Activated naive CD8-positive, alpha-beta T cell treated with anti-CD3 and anti-CD28 coated beads, Interleukin-2, amount 50 U/mL, for 24 hours (primary cell): ENCODE measurements at regions not wholly inside any gene's neighbourhood (a gene's known extent, or its start where the extent isn't known, plus 50 kb on each side); places are given as distances from the start of the nearest gene placed in this dataset.
"Not testable (repeated sequence)": the region's sequence is repeated elsewhere in the genome, so short reads cannot be mapped to it uniquely, and the experiment has no call there.

Source experiments
- ATAC-seq: fragments of 150-1000 bp; cut with Tn5 transposase; one replicate; pipeline ENCODE4 v1.10.0; 2021
- DNase-seq: peaks from one replicate; pipeline ENCODE4 v3.0.0; 2021
- H3K27ac Mint-ChIP-seq: one replicate; pipeline ENCODE4 v1.8.0; 2021; ENCODE audit warnings: mild to moderate bottlenecking, mixed read lengths
- H3K27me3 Mint-ChIP-seq: one replicate; pipeline ENCODE4 v1.8.0; 2021; ENCODE audit warnings: mixed read lengths
- H3K36me3 Mint-ChIP-seq: one replicate; pipeline ENCODE4 v1.8.0; 2021; ENCODE audit warnings: low read depth, mixed read lengths
- H3K4me1 Mint-ChIP-seq: one replicate; pipeline ENCODE4 v1.8.0; 2021; ENCODE audit warnings: mixed read lengths
- H3K4me3 Mint-ChIP-seq: one replicate; pipeline ENCODE4 v1.8.0; 2021; ENCODE audit warnings: mild to moderate bottlenecking, moderate library complexity, mixed read lengths
- H3K9me3 Mint-ChIP-seq: one replicate; pipeline ENCODE4 v1.8.0; 2021; ENCODE audit warnings: mixed read lengths

DNA sequence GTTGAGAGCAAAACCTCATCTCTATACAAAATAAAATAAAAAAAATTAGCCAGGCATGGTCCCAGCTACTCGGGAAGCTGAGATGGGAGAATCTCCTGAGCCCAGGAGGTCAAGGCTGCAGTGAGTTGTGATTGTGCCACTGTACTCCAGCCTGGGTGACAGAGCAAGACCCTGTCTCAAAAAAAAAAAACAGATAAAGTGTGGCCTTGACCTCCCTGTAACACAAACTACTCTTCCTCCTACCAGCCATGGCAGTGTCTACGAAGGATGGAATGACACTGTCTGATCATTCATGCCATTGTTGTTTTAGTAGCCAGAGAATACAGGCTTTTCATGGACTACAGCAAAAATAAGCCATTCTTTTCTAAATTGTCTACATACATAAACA is 117.1 kb upstream of the IQSEC1 start:
- Mint-ChIP-seq H3K36me3 (no peaks in the 10 kb centered on the region), H3K4me3 (no peak overlapping the region)

DNA sequence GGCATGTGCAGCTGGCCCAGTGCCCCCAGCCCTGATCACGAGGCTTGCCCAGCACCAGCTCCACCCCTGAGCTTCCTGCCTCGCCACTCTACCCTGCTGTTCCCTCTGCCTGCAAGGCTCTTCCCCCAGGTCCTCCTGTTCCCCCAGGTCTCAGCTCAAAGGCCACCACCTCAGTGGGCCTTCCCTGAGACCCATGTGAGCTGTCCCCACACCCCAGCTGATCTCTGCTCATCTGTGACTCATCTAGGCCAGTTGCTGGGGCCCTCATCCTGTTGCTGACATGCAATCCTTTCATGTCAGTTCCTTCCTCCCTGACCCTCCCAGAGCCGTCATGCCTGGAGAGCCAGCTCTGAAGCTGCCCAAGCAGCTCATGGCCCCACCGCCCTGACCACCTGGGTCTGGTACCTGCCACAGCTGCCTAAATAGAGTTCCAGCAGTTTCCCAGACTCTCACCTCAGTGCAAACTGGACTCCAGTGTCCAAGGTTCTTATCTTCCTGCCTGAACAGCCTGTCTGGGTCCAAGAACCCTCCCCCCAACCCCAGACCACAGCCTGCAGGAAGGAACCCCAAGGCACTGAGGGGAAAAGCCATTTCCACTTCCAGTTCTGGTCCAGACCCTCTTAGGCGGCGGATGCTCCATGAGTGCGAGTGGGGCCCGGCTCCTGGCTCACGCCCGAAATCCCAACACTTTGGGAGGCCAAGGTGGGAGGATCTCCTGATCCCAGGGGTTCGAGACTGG is 116.6 kb upstream of the IQSEC1 start:
- Mint-ChIP-seq H3K4me1 (peaks cover 14% of the 10 kb centered on the region), H3K4me3 (no peak overlapping the region), H3K27ac (no peak overlapping the region), H3K36me3 (no peaks in the 10 kb centered on the region), H3K9me3 (peaks cover 7% of the 10 kb centered on the region), H3K27me3 (peaks cover 4% of the 10 kb centered on the region)
- DNase-seq (peak; percentile 12), ATAC-seq (peak; percentile 67)

More for the DNA sequence above, 117.1 kb upstream of the IQSEC1 start:
- peaks cover 4% of the 10 kb centered on the region for H3K27me3 Mint-ChIP-seq
- peaks cover 7% of the 10 kb centered on the region for H3K9me3 Mint-ChIP-seq
- no peak for DNase-seq
- peaks cover 14% of the 10 kb centered on the region for H3K4me1 Mint-ChIP-seq
- no peak for ATAC-seq
- H3K27ac Mint-ChIP-seq = no peak overlapping the region

DNA sequence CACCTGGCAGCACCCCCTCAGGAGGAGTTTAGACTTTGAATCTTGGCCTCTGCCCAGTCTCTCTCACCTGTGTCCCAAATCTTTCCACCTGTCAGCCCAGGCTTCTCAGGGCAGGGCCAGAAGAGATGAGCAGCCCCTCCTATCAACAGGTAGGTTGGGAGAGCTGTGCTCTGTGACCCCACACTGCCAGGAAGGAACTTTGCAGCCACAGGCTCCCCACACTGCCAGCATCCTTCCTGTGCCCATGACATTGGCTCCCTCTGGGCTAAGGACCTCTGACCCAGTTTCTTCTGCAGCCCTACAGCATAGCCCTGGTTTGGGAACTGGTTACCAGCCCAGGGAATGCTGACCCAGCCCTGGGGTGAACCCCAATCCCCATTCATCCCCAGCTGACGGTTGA is 115.7 kb upstream of the IQSEC1 start:
- Mint-ChIP-seq H3K4me1 (peaks cover 14% of the 10 kb centered on the region), H3K4me3 (no peak overlapping the region), H3K9me3 (peaks cover 7% of the 10 kb centered on the region), H3K36me3 (no peaks in the 10 kb centered on the region), H3K27ac (no peak overlapping the region), H3K27me3 (peaks cover 4% of the 10 kb centered on the region)
- ATAC-seq (no peak), DNase-seq (no peak)

DNA sequence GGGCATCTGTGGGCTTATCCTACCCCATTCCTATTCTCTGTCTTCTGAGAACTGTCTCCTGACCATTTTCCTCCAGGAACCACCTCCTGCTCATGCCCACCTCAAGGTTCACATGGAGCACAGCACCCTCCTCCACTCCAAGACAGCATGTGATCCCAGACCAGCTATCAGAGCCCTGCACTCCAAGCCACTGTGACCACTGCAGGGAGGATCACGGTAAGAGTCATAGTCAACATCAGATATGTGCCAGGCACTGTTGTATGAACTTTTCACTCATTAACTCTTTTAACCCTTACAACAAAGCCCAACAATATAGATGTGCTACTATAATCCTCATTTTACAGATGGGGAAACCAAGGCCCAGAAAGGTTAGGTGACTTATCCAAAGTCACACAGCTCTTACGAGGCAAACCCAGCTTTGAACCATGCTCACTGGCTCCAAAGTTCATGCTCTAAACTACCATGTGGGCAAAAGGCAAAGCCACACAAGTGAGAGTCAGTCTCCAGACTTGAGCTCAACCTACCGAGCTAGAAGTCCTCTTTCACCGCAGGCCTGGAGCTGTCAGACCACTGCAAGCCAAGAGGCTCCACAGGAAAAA is 115.1 kb upstream of the IQSEC1 start:
- ATAC-seq = no peak
- Mint-ChIP-seq H3K4me3 (no peak overlapping the region), H3K27ac (no peak overlapping the region), H3K36me3 (no peaks in the 10 kb centered on the region), H3K27me3 (peaks cover 4% of the 10 kb centered on the region), H3K4me1 (peaks cover 14% of the 10 kb centered on the region), H3K9me3 (peaks cover 7% of the 10 kb centered on the region)
- DNase-seq = no peak

DNA sequence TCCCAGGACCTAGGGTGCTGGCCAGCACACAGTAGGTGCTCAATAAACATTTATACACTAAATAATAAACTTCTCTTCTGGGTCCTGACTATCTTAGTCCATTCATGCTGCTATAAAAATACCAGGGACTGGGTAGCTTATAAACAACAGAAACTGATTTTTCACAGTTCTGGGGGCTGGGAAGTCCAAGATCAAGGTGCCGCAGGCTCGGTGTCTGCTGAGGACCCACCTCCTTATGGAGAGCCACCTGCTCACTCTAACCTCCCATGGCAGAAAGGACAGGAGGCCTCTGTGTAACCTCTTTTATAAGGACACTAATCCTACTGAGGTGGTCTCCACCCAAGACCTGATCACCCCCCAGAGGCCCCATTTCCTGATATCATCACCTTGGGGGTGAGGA is 114.4 kb upstream of the IQSEC1 start:
- Mint-ChIP-seq H3K36me3 (no peaks in the 10 kb centered on the region), H3K4me1 (peaks cover 14% of the 10 kb centered on the region), H3K9me3 (peaks cover 7% of the 10 kb centered on the region), H3K4me3 (no peak overlapping the region), H3K27me3 (peaks cover 4% of the 10 kb centered on the region), H3K27ac (no peak overlapping the region)
- ATAC-seq (no peak), DNase-seq (no peak)

DNA sequence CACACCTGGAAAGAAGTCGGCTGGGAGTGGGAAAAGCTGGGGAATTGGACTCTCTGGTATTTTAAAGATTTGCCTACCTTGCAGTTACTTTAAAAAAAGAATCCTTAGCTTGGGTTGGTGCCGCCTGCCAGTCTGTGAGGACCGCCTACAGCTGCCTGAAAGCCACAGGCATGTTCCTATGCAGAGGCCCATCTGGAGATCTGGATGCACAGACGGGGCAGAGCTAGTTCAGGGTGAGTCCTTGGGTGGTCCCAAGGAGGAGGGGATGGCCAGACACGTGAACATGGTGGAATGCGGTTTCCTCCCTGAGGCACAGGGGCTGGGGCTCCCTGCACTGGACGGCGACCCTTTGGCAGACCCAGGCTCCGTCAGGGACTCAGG is 113.2 kb upstream of the IQSEC1 start:
- H3K27me3 Mint-ChIP-seq = peaks cover 4% of the 10 kb centered on the region
- peaks cover 7% of the 10 kb centered on the region for H3K9me3 Mint-ChIP-seq
- no peaks in the 10 kb centered on the region for H3K36me3 Mint-ChIP-seq
- no peak for DNase-seq
- no peak overlapping the region for H3K4me3 Mint-ChIP-seq
- peaks cover 14% of the 10 kb centered on the region for H3K4me1 Mint-ChIP-seq
- no peak for ATAC-seq
- no peak overlapping the region for H3K27ac Mint-ChIP-seq

DNA sequence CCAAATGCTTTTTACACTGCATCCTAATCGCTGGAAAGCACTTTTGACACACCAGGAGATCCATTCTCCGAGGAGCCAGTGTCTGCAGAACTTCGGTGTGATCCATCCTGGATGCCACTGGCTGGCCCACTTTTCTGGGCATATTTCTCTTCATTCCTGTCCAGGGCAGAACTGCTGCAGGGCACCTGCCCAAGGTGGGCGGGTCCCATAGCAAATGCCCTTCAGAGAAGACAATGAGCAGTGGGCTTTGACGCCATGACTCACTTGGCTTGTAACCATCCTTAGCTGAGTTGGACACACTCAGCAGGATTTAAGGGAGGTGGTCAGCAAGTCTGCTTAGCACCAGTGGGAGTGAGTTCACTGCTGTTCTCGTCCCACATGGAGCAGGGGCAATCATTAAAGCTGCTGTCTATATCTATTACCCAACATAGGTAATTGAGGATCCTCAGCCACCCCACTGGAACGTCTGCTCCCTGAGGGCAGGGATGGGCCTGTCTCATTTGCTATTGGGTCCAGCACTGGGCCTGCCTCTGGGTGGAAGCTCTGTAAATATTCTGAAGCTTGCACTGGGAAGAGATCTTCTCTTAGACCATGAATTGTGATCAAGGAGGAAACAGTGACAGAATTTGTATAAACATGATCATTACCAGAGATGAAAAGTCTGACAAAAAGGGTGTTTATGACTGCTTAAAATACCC is 112.7 kb upstream of the IQSEC1 start:
- Mint-ChIP-seq H3K27me3 (peaks cover 4% of the 10 kb centered on the region), H3K27ac (no peak overlapping the region), H3K36me3 (no peaks in the 10 kb centered on the region), H3K9me3 (peaks cover 7% of the 10 kb centered on the region), H3K4me1 (peaks cover 14% of the 10 kb centered on the region), H3K4me3 (no peak overlapping the region)
- DNase-seq (no peak), ATAC-seq (no peak)

DNA sequence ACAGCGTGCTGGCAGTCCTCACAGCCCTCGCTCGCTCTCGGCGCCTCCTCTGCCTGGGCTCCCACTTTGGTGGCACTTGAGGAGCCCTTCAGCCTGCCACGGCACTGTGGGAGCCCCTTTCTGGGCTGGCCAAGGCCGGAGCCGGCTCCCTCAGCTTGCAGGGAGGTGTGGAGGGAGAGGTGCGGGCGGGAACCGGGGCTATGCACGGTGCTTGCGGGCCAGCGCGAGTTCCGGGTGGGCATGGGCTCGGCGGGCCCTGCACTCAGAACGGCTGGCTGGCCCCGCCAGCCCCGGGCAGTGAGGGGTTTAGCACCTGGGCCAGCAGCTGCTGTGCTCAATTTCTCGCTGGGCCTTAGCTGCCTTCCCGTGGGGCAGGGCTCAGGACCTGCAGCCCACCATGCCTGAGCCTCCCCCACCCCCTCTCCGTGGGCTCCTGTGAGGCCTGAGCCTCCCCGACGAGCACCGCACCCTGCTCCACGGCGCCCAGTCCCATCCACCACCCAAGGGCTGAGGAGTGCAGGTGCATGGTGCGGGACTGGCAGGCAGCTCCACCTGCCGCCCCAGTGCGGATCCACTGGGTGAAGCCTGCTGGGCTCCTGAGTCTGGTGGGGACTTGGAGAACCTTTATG is 106.5 kb upstream of the IQSEC1 start:
- H3K9me3 Mint-ChIP-seq = peaks cover 13% of the 10 kb centered on the region
- not testable (repeated sequence) for DNase-seq, H3K27me3 Mint-ChIP-seq, ATAC-seq, H3K4me3 Mint-ChIP-seq, H3K36me3 Mint-ChIP-seq, H3K4me1 Mint-ChIP-seq, H3K27ac Mint-ChIP-seq

DNA sequence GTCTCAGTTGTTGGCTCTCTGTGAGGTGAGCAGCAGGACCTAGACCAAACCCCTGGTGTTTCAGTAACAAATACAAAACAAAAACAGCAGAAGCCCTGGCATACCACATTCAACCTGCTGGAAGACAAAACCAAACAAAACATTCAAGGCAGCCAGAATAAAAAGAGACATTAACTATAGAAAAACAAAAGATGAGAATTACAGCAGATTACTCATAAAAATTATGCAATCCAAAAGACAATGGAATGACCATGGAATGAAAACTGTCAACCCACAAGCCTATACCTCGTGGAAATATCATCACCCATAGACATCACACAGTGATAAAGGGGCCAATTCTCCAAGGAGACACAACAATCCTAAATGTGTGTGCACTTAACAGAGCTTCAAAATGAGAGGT is 106.0 kb upstream of the IQSEC1 start:
- Mint-ChIP-seq H3K36me3 (peaks cover 1% of the 10 kb centered on the region), H3K9me3 (peaks cover 13% of the 10 kb centered on the region)

DNA sequence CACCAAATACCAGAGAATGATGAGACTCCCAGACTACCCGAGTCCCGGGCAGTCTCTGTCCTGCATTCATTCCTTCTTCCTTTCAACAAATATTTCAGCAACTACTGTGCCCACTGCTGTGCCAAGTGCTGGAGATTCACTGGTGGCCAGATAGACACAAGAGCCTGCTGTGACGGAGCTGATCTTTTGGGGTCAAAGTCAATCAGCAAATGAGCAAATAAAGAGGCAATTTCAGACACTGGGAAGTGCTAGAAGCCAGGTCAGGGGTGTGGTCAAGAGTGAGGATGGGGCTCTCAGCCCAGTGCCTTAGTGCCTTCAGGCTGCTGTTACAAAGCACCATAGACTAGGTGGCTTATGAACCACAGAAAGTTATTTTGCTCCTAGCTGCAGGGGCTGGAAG is 104.9 kb upstream of the IQSEC1 start:
- H3K27me3 Mint-ChIP-seq = peaks cover 2% of the 10 kb centered on the region
- DNase-seq (no peak), ATAC-seq (no peak)
- peaks cover 1% of the 10 kb centered on the region for H3K36me3 Mint-ChIP-seq
- H3K4me3 Mint-ChIP-seq = no peak overlapping the region
- H3K27ac Mint-ChIP-seq = no peak overlapping the region
- peaks cover 13% of the 10 kb centered on the region for H3K9me3 Mint-ChIP-seq
- H3K4me1 Mint-ChIP-seq = no peaks in the 10 kb centered on the region

More for the DNA sequence above, 106.0 kb upstream of the IQSEC1 start:
- Mint-ChIP-seq H3K4me3 (no peak overlapping the region), H3K4me1 (no peaks in the 10 kb centered on the region), H3K27ac (no peak overlapping the region), H3K27me3 (peaks cover 2% of the 10 kb centered on the region)
- DNase-seq = no peak
- no peak for ATAC-seq

DNA sequence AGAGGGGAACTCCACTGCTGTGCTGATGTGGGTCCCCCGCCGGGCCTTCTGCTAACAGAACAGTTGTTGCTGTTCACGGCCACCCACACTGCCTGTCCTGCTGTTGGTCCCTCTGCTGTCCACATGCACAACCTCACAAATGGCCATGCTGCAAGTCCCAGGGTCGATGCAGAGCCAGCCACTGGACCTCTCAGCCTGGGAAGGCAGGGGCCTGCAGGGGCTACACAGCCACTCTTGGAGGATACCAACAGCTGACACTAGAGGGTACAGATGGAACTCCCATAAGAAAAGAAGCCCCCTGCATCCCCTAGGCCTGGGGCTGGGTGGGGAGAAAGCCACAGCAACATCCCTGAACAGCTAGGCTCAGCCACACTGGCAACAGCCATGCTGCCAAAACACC is 104.4 kb upstream of the IQSEC1 start:
- ATAC-seq = no peak

DNA sequence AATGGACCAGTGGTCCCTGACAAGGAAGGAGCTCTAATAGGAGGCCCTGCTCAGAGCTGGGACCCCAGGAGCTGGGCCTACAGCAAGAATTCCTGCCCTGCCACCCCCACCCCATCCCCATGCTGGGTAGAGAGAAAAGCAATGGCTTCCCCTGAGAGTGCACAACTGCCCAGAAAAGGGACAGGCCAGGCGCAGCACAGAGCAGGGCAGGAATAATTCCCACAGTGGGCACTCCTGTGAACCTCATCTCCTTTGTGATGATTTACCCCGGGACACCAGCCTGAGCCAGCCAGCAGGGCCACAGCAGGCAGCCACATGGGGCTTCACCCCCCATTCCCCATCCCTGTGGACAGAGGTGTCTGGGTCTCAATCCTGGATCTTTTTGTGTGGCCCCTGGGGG is 104.0 kb upstream of the IQSEC1 start:
- H3K27ac Mint-ChIP-seq = no peak overlapping the region
- peaks cover 1% of the 10 kb centered on the region for H3K36me3 Mint-ChIP-seq
- no peak overlapping the region for H3K4me3 Mint-ChIP-seq
- no peaks in the 10 kb centered on the region for H3K4me1 Mint-ChIP-seq
- peaks cover 2% of the 10 kb centered on the region for H3K27me3 Mint-ChIP-seq
- ATAC-seq = no peak
- peaks cover 13% of the 10 kb centered on the region for H3K9me3 Mint-ChIP-seq
- no peak for DNase-seq

More for the DNA sequence above, 104.4 kb upstream of the IQSEC1 start:
- no peak overlapping the region for H3K27ac Mint-ChIP-seq
- H3K36me3 Mint-ChIP-seq = peaks cover 1% of the 10 kb centered on the region
- no peak for DNase-seq
- H3K4me3 Mint-ChIP-seq = no peak overlapping the region
- no peaks in the 10 kb centered on the region for H3K4me1 Mint-ChIP-seq
- peaks cover 2% of the 10 kb centered on the region for H3K27me3 Mint-ChIP-seq
- H3K9me3 Mint-ChIP-seq = peaks cover 13% of the 10 kb centered on the region

DNA sequence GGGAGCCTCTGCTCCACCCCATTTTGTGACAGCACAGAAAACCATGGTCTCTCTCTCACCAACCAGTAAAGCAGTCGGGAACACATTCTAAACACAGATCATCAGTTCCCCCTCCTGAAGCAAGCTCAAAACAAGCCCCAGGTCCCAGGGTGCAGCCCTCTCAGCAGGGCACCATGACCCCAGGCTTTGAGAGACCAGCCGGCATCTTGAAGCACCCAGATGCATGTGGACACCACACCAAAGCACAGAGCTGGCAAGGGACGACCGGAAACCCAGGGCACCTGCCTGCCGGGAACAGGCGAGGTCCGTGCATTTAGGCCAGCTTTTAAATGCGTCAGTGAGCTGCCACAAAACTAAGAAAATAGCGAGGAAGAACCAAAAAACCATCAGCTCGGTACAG is 103.2 kb upstream of the IQSEC1 start:
- peaks cover 13% of the 10 kb centered on the region for H3K9me3 Mint-ChIP-seq
- no peaks in the 10 kb centered on the region for H3K4me1 Mint-ChIP-seq
- DNase-seq = no peak
- H3K27ac Mint-ChIP-seq = no peak overlapping the region
- H3K27me3 Mint-ChIP-seq = peaks cover 2% of the 10 kb centered on the region
- ATAC-seq = no peak
- H3K36me3 Mint-ChIP-seq = peaks cover 1% of the 10 kb centered on the region
- no peak overlapping the region for H3K4me3 Mint-ChIP-seq

DNA sequence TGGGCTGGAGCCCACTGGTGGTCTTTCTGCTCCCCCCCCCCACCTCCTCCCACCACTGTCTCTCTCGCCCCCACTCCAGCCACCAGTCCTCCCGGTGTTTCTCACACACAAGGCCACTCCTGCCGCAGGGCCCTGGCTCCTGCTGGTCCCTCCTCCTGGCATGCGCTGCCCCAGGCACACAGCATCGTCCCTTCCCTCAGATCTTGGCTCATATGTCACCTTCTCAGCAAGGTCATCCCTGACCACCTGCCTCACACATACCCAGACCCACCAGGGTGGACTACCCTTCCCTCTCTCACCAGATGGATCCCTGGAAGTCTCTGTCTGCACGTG is 101.5 kb upstream of the IQSEC1 start:
- Mint-ChIP-seq H3K27me3 (no peaks in the 10 kb centered on the region), H3K36me3 (peaks cover 1% of the 10 kb centered on the region), H3K9me3 (peaks cover 10% of the 10 kb centered on the region), H3K4me1 (no peaks in the 10 kb centered on the region), H3K27ac (no peak overlapping the region), H3K4me3 (no peak overlapping the region)
- DNase-seq = no peak
- ATAC-seq = peak; percentile 20
